NOMO-1 (cell line): ENCODE measurements at regions not wholly inside any gene's neighbourhood (a gene's known extent, or its start where the extent isn't known, plus 50 kb on each side); places are given as distances from the start of the nearest gene placed in this dataset.

Experiments used
- DNase-seq, 2 experiments: peaks; one replicate each; lab custom pipeline; 2025; ENCODE audit not compliant: unreplicated experiment in 2 of 2; lab: John Stamatoyannopoulos, UW

GRCh38 chrX:9339603-9340491 is 125.0 kb upstream of the TBL1X start:
- DNase-seq: no peak

DNA sequence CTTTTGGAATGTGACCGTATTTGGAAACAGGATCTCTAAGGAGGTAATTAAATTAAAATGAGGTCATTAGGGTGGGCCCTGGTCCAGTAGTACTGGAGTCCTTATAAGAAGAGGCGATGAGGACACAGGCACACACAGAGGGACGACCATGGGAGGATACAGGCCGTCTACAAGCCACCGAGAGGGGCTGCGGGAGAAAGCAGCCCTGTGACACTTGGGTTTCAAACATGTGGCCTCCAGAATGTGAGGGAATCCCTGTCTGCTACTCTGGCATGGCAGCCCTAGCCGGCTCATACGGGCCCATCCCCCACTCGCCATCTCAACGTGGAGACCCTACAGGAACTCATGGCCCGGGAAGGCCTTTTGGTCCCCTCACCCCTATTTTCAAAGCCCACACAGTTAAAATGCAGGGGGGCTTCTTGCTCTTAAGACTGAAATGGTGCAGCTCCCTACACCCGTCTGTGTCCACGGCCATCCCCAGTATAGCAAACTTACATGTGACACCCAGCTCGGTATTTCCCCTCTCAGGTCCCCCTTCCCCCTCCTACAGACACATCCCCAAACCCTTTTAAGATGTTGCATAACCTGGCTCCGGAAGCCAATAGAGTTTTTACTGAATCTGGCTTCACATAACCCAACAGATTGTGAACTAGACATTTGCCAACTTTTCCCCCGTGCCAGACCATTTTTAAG is 124.1 kb upstream of the TBL1X start:
- DNase-seq: peak; percentile 90 to 91

- peak; percentile 87 to 97 for DNase-seq
Observed at GRCh38 chrX:9341291-9342201, 123.3 kb upstream of the TBL1X start.

GRCh38 chrX:9342561-9343051 is 122.3 kb upstream of the TBL1X start:
- peak; percentile 66 to 79 for DNase-seq

DNA sequence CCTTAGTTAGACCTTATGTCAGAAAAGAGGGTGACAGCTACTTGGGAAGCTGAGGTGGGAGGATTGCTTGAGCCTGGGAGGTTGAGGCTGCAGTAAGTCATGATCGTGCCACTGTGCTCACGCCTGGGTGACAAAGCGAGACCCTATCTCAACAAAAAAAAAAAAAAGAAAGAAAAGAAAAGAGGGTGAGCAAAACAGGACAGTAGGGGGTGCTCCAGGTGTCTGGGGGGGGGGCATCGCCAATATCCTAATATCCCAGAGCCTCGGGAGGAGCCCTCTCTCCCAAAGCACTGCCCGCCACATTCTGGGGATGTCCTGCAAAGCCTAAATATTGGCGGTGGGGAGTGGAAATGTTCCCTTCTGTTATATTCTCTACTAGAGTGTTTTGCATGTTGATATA is 120.9 kb upstream of the TBL1X start:
- no peak for DNase-seq

GRCh38 chrX:9345957-9346356 is 118.9 kb upstream of the TBL1X start:
- DNase-seq: no peak

DNA sequence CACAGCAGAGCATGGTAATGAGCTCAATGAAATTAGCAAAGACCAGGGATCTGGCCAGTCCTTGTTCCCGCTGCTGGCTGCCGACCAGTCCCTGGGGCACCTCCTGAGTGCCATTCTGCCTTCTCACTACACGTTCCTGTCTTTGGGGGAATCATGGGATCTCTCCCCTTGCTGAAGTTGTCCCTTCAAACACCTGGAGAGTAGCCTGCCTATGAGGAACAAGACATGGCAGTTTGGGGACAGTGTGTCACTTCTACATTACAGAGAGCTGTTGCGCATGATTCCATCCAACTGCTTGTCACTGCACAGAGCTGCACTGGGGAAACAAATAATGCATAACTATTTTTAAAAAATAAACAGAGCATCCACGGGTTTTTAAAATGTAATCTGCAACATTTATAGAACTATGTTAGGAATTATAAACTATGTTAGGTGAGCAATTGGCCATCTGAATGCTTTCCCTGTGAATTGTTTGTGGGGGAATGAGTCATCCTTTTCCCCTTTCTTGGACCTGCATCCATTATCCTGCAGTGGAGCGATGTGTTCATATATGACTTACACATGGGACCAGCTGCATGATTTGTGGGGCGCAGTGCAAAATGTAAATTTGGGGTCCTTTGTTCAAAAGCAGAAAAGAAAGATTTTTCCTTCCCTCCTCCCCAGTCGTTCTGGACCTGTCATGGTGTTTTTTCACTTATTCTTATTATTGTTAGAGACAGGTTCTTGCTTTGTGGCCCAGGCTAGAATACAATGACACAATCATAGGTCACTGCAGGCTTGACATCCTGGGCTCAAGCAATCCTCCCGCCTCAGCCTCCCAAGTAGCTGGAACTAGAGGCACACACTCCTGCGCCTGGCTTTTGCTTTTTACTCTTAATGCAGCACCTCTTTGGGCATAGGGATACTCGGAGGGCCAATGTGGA is 115.0 kb upstream of the TBL1X start:
- DNase-seq: no peak

GRCh38 chrX:9351126-9351525 is 113.7 kb upstream of the TBL1X start:
- no peak for DNase-seq

DNA sequence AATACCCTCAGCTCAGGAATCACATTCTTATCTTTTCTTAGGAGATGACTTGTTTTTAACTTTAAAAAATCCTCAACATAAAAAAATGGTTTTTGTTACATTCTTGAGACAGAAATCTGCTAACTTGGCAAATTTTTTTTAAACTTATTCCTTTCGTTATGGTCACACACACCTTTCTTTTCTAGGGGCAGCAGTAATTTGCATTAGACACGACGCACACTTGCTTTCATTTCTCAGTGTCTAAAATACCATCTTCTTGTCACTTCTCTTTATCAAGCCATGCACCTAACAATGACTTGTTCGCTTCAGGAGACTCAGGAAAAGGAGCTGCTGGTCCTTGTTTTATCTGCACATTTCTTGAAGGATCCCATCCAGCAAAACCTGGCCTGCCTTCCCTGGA is 112.6 kb upstream of the TBL1X start:
- DNase-seq: peak; percentile 44 to 87

- DNase-seq: peak; percentile 84 to 97
Observed at GRCh38 chrX:9352694-9353411, 112.0 kb upstream of the TBL1X start.

DNA sequence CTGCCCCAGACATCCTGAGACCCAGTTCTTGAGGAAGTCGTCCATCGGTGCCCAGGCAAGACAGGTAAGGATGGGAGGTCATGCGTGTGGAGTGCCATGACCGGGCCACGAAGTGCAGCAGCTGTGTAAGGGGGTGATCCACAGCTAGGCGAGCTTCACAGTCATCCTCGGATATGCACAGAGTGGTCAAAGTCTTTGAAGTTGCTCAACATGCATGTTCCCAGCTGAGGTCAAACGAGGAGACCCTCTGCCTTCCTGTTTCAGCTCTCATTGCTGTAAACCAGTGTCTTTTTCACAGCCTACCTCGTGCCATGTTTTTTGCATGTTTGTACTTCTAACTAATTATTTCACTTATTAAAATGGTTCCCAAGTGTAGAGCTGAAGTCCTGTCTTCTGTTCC is 109.9 kb upstream of the TBL1X start:
- no peak for DNase-seq

GRCh38 chrX:9355739-9356138 is 109.1 kb upstream of the TBL1X start:
- DNase-seq: no peak

DNA sequence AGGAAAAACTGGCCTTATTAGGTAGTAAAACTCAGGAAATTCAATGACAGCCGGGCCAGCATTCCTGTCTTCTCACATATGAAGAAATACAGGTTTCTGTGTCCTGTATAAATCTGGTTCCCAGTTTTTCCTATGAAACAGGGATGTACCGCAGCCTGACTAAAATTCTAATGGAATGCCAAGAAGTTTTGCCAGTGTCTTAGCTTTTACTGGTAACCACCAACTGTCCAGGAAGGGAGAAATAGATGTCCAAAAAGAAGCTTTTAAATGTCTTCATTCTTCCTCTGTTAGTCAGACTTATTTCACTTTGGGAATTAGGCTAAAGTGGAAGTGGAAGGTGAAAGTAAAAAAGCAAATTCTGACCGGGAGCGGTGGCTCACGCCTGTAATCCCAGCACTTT is 108.0 kb upstream of the TBL1X start:
- DNase-seq: no peak

- no peak for DNase-seq
Observed at GRCh38 chrX:9357518-9358114, 107.2 kb upstream of the TBL1X start.

DNA sequence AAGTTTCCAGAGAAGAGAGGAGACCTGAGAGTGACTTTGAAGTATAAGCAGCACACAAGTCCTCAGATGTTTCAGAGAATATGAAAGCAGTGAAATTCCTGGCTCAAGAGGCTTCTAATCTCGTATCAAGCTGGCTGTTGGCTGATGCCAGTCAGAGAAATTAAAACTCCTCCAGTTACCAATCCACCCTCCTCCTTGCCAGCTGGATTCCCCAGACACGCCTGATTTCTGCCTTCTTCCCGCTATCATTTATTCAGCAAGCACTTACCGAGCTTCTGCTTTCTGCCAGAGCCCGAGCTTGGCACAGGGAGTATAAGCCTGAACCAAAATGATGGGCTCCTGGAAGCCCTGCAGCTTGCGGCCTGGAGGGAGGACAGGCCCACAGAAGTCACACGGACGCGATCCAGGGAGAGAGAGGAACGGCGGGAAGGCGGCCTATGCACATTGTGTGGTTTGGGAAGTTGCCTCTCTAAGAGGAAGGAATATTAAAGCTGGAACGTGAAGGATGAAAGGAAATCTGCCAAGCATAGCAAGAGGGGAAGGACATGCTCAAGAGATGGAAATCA is 102.4 kb upstream of the TBL1X start:
- DNase-seq: no peak

DNA sequence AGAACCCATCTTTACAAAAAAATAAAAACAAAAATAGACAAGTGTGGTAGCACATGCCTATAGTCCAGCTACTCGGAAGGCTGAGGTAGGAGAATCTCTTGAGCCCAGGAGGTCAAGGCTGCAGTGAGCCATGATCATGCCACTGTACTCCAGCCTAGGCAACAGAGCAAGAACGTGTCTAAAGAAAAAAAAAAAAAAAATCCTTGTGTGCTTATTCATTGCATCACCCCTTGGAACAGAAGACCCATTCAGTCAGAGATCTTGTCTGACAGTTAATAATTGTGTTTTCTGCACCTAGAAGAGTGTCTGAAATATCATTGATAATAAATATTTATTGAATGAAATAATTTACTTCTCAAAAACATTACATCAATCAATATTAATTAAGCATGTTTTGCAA is 97.4 kb upstream of the TBL1X start:
- DNase-seq: no peak

GRCh38 chrX:9368262-9368661 is 96.6 kb upstream of the TBL1X start:
- no peak for DNase-seq

DNA sequence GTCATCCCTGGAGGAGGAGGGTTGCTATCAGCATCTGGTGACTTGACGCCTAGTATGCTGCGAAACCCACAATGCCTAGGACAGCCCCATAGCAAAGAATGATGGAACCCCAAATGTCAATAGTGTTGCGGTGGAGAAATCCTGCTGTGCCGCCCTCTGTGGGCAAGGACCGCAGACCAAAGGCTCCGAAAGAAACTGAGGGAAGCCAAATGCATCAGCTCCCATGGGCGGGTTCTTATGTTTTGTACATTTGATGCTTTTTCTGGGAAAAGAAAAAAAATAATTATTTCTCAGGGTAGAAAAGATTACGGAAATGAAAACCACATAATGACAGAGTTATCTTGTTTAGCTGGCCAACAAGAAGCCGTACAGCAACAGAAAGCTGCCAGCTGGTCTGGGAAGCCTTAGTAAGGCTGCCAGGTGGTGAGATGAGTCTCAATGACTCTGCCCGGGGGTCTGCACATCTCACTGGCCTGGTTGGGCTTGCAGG is 95.0 kb upstream of the TBL1X start:
- no peak for DNase-seq
